ENCODE measurements at regions not wholly inside any gene's neighbourhood (a gene's known extent, or its start where the extent isn't known, plus 50 kb on each side); places are given as distances from the start of the nearest gene placed in this dataset.

DNA sequence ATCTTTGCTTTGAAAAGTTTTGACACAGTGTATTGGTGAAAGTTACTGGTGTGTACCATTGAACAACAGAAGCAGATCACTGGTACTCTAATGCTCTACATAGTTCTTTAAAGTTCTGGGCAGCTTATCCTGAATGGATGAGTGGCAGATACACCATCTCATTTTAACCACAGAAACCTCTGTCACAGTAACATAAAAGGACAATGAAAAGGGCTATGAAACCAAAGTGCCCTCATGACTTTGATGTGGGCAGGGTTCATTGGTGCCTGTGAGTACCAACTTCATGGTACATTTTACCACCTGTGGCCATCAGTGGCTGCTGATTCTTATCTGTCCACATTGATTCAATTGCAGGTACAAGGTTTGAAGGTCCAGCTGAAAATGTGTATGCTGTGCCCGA, 285.7 kb upstream of the PREP start:
- TF ChIP-seq, protein P1, sequence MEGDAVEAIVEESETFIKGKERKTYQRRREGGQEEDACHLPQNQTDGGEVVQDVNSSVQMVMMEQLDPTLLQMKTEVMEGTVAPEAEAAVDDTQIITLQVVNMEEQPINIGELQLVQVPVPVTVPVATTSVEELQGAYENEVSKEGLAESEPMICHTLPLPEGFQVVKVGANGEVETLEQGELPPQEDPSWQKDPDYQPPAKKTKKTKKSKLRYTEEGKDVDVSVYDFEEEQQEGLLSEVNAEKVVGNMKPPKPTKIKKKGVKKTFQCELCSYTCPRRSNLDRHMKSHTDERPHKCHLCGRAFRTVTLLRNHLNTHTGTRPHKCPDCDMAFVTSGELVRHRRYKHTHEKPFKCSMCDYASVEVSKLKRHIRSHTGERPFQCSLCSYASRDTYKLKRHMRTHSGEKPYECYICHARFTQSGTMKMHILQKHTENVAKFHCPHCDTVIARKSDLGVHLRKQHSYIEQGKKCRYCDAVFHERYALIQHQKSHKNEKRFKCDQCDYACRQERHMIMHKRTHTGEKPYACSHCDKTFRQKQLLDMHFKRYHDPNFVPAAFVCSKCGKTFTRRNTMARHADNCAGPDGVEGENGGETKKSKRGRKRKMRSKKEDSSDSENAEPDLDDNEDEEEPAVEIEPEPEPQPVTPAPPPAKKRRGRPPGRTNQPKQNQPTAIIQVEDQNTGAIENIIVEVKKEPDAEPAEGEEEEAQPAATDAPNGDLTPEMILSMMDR (conservative IDR thresholded peaks at IDR 0.05; ENCODE audit: low read length), result no peak
- TF ChIP-seq EZH2phosphoT487 (IDR thresholded peaks at IDR 0.05; ENCODE audit: borderline replicate concordance, low read depth, low read length), result no peak

All from OCI-LY7 (cell line).